ENCODE measurements at regions not wholly inside any gene's neighbourhood (a gene's known extent, or its start where the extent isn't known, plus 50 kb on each side); places are given as distances from the start of the nearest gene placed in this dataset.

DNA sequence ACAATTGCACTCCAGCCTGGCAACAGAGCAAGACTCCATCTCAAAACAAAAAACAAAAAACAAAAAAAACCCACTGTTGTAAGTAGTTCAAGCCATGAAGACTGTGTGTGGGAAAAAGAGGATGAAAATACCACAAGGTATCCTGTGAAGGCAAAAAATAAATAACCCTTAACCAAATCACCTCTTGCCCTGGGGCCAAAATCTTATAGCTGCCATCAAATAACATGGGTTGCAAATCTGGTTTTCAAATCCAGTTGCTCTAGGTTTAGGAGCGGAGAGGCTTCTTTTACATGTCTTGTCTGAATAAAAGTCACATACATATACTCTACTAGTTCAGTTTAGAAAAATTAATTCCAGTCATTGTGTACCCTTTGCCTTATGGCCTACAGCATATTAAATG lies 87.0 kb upstream of the STT3B start:
- no peak for DNase-seq (ENCODE audit: low read depth)
- H3K4me3 ChIP-seq (ENCODE audit: low read depth, low read length), result no peak overlapping the region
- TF ChIP-seq POLR2A (IDR thresholded peaks at IDR 0.05; ENCODE audit: extremely low read depth, insufficient read length), result no peak
- TF ChIP-seq, protein P1, sequence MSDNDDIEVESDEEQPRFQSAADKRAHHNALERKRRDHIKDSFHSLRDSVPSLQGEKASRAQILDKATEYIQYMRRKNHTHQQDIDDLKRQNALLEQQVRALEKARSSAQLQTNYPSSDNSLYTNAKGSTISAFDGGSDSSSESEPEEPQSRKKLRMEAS (IDR thresholded peaks at IDR 0.05; ENCODE audit: low read depth, low read length), result no peak
- TF ChIP-seq, protein P2, sequence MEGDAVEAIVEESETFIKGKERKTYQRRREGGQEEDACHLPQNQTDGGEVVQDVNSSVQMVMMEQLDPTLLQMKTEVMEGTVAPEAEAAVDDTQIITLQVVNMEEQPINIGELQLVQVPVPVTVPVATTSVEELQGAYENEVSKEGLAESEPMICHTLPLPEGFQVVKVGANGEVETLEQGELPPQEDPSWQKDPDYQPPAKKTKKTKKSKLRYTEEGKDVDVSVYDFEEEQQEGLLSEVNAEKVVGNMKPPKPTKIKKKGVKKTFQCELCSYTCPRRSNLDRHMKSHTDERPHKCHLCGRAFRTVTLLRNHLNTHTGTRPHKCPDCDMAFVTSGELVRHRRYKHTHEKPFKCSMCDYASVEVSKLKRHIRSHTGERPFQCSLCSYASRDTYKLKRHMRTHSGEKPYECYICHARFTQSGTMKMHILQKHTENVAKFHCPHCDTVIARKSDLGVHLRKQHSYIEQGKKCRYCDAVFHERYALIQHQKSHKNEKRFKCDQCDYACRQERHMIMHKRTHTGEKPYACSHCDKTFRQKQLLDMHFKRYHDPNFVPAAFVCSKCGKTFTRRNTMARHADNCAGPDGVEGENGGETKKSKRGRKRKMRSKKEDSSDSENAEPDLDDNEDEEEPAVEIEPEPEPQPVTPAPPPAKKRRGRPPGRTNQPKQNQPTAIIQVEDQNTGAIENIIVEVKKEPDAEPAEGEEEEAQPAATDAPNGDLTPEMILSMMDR (IDR thresholded peaks at IDR 0.05; ENCODE audit: low read depth, low read length), result no peak
- no peak for TF ChIP-seq MYC (IDR thresholded peaks at IDR 0.05; ENCODE audit: low read depth, low read length)

DNA sequence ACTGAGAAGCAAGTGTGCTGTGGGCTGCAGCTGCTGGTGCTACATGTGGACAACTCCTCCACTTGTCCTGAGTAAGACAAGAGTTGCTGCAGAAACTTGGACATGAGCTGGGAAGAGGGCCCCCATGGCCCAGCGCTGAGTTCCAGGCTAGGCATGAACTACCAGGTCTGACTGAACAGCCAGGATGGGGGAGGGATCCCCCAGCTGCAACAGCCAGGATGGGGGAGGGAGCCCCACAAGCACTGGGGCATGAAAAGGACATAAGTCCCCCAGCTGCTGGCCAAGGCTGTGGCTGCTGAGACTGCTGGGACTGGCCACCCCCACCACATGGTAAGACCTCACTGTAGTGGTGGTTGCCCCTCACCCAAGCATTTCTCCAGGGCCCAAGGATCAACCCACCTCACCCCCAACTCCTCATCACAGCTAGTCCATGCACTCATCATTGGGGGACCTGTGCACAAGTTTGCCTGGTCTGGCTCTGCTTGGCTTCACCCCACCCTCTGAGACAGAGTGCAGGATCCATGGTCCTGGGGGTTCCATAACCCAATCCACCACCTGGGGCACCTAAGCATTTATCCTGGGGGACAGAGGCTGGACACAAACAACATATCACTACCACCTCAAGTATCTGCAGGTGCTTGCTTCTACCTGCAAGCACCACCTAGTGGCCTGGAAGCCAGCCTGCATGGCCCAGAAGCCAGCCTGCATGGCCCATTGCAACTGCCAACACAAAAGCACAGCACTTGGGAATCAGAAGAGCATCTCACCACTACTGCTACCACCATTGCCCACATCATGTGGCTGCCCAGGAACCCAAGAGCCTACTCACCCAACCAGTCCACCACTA lies 84.5 kb upstream of the STT3B start:
- peak; percentile 33 for DNase-seq (ENCODE audit: low read depth)
- no peak overlapping the region for H3K4me3 ChIP-seq (ENCODE audit: low read depth, low read length)
- TF ChIP-seq, protein P1 (IDR thresholded peaks at IDR 0.05; ENCODE audit: low read depth, low read length), result no peak
- TF ChIP-seq, protein P2 (IDR thresholded peaks at IDR 0.05; ENCODE audit: low read depth, low read length), result peak; percentile 23
- TF ChIP-seq POLR2A (IDR thresholded peaks at IDR 0.05; ENCODE audit: extremely low read depth, insufficient read length), result no peak

DNA sequence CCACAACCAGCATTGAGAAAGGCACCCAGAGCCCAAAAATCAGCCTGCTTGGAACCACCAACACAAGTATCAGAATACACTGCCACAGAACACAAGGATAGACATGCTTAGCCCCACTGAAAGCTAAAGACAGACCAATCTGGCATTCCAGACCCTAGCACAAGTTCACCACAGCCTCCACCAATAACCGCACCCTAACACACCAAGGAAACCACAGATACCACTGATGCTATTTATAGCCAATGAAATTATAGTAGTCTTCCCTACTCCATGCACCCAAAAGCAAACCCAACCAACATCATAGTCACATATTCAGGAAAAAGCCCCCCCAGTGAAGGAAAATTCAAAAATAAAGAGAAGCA lies 83.9 kb upstream of the STT3B start:
- TF ChIP-seq, protein P2 (IDR thresholded peaks at IDR 0.05; ENCODE audit: low read depth, low read length), result no peak
- TF ChIP-seq MYC (IDR thresholded peaks at IDR 0.05; ENCODE audit: low read depth, low read length) (no peak), POLR2A (IDR thresholded peaks at IDR 0.05; ENCODE audit: extremely low read depth, insufficient read length) (no peak)
- TF ChIP-seq, protein P1 (IDR thresholded peaks at IDR 0.05; ENCODE audit: low read depth, low read length), result no peak
- H3K4me3 ChIP-seq (ENCODE audit: low read depth, low read length), result no peak overlapping the region
- no peak for DNase-seq (ENCODE audit: low read depth)

DNA sequence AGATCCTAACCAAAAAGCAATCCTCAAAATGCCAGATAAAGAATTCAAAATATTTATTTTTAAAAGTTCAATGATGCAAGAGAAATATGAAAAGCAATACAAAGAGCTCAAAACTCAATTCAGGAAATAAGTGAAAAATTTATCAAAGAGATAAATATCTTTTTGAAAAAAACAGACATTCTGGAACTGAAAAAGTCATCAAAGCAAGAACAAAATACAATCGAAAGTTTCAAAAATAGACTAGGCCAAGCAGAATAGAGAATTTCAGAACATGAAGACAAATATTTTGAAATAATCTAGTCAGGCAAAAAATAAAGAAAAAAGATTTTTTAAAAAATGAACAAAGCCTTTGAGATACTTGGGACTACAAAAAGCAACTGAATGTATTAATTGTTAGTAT lies 83.4 kb upstream of the STT3B start:
- no peak overlapping the region for H3K4me3 ChIP-seq (ENCODE audit: low read depth, low read length)
- DNase-seq (ENCODE audit: low read depth), result no peak
- TF ChIP-seq MYC (IDR thresholded peaks at IDR 0.05; ENCODE audit: low read depth, low read length), result no peak
- TF ChIP-seq POLR2A (IDR thresholded peaks at IDR 0.05; ENCODE audit: extremely low read depth, insufficient read length), result no peak
- TF ChIP-seq, protein P1 (IDR thresholded peaks at IDR 0.05; ENCODE audit: low read depth, low read length), result no peak
- TF ChIP-seq, protein P2 (IDR thresholded peaks at IDR 0.05; ENCODE audit: low read depth, low read length), result no peak

DNA sequence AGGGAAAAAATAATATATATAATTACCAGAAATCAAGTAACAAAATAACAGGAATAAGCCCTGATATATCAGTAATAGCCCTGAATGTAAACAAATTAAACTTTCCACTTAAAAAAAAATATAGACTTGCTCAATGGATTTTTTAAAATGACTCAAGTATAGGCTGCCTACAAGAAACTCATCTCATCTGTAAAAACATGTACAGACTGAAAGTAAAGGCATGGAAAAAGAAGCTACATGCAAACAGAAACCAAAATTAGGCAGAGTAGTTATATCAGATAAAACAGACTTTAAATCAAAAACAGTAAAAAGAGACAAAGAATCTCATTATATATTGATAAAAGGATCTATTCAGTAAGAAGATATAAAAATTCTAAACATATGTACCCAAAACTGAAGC lies 82.4 kb upstream of the STT3B start:
- no peak for DNase-seq (ENCODE audit: low read depth)
- no peak for TF ChIP-seq POLR2A (IDR thresholded peaks at IDR 0.05; ENCODE audit: extremely low read depth, insufficient read length)
- H3K4me3 ChIP-seq (ENCODE audit: low read depth, low read length), result no peak overlapping the region

DNA sequence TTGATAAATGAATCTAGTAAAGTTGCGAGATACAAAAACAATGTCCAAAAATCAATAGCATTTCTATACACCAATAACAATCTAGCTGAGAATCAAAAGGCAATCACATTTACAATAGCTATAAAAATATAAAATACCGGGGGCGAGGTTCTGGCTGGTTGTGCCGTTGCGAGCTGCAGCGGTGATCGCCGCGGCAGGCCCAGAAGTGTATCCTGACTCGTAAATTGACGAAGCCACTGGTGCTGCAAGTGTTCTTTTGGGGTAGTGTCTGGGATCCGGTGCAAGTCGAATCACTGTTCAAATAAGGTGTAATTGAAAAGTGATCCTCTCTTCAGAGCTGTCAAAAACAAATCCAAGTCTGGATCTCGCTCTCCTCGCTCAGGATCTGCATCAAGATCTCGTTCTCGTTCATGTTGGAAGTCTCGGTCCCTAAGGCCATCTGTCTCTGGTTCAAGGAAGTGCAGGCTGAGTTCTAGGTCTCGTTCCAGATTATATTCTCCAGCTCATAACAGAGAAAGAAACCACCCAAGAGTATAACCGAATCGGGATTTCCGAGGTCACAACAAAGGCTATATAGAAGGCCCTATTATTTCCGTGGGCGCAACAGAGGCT lies 80.1 kb upstream of the STT3B start:
- DNase-seq (ENCODE audit: low read depth), result no peak
- TF ChIP-seq POLR2A (IDR thresholded peaks at IDR 0.05; ENCODE audit: extremely low read depth, insufficient read length) (no peak), MYC (IDR thresholded peaks at IDR 0.05; ENCODE audit: low read depth, low read length) (no peak)
- TF ChIP-seq, protein P1 (IDR thresholded peaks at IDR 0.05; ENCODE audit: low read depth, low read length), result no peak
- TF ChIP-seq, protein P2 (IDR thresholded peaks at IDR 0.05; ENCODE audit: low read depth, low read length), result no peak
- no peak overlapping the region for H3K4me3 ChIP-seq (ENCODE audit: low read depth, low read length)
